WTC11 (cell line): ENCODE measurements at regions not wholly inside any gene's neighbourhood (a gene's known extent, or its start where the extent isn't known, plus 50 kb on each side); places are given as distances from the start of the nearest gene placed in this dataset.
A peak's percentile ranks its signal among the peaks of the same experiment; 100 is the strongest.

Source experiments
- ATAC-seq: fragments of 200-7000 bp; cut with Tn5 transposase; 2 replicates; pipeline ENCODE4 v1.10.0; 2021; ENCODE audit warnings: mild to moderate bottlenecking, moderate library complexity
- CTCF ChIA-PET: fragments of 300-600 bp; sonication (Branson Sonifier 250); formaldehyde crosslinking; loops from one replicate; lab custom pipeline; 2021; ENCODE audit warnings: antibody characterized with exemption; lab: Charles Lee
- POLR2A ChIA-PET: fragments of 350-600 bp; sonication (Branson Sonifier 250); formaldehyde crosslinking; loops from one replicate; lab custom pipeline; 2021; ENCODE audit warnings: antibody characterized with exemption; lab: Charles Lee
- DNase-seq: peaks from one replicate; pipeline ENCODE4 v3.0.0; 2021; ENCODE audit warnings: low spot score
- H3K27ac Mint-ChIP-seq: 2 replicates; pipeline ENCODE4 v1.8.0; 2021; ENCODE audit warnings: mixed read lengths
- H3K27me3 Mint-ChIP-seq: 2 replicates; pipeline ENCODE4 v1.8.0; 2021; ENCODE audit warnings: low read depth, mild to moderate bottlenecking, moderate library complexity, mixed read lengths
- H3K36me3 Mint-ChIP-seq: 2 replicates; pipeline ENCODE4 v1.8.0; 2021; ENCODE audit warnings: mixed read lengths
- H3K4me1 Mint-ChIP-seq: 2 replicates; pipeline ENCODE4 v1.8.0; 2022; ENCODE audit warnings: mixed read lengths
- H3K4me3 Mint-ChIP-seq: 2 replicates; pipeline ENCODE4 v1.8.0; 2021; ENCODE audit warnings: mild to moderate bottlenecking, moderate library complexity, mixed read lengths
- H3K9me3 Mint-ChIP-seq: 2 replicates; pipeline ENCODE4 v1.8.0; 2021; ENCODE audit warnings: mixed read lengths
- ARID4B ChIP-seq: sonication (generic); formaldehyde crosslinking; IDR thresholded peaks from 2 replicates; pipeline ENCODE4 v1.8.0; 2023; ENCODE audit warnings: missing genetic modification reagents, mild to moderate bottlenecking, borderline replicate concordance
- ELF4 ChIP-seq: sonication (generic); formaldehyde crosslinking; IDR thresholded peaks from 2 replicates; pipeline ENCODE4 v1.8.1; 2022; ENCODE audit warnings: low read depth, mild to moderate bottlenecking, moderate library complexity, missing genetic modification reagents
- ETV6 ChIP-seq: sonication (generic); formaldehyde crosslinking; IDR thresholded peaks from 2 replicates; pipeline ENCODE4 v1.8.1; 2022; ENCODE audit warnings: mild to moderate bottlenecking, missing genetic modification reagents
- FOXP1 ChIP-seq: sonication (generic); formaldehyde crosslinking; IDR thresholded peaks from 2 replicates; pipeline ENCODE4 v1.8.0; 2022; ENCODE audit warnings: missing genetic modification reagents, mild to moderate bottlenecking, moderate library complexity, borderline replicate concordance
- GRHL2 ChIP-seq: fragments of 250-450 bp; sonication (Bioruptor Pico); IDR thresholded peaks from 2 replicates; pipeline ENCODE4 v1.8.0; 2022; ENCODE audit warnings: mild to moderate bottlenecking, moderate library complexity; ENCODE audit not compliant: insufficient replicate concordance, severe bottlenecking
- HMGA2 ChIP-seq: fragments of 250-450 bp; sonication (Bioruptor Pico); IDR thresholded peaks from 2 replicates; pipeline ENCODE4 v1.4.0; 2021; ENCODE audit warnings: mild to moderate bottlenecking, moderate library complexity
- RELA ChIP-seq: sonication (generic); formaldehyde crosslinking; IDR thresholded peaks from 2 replicates; pipeline ENCODE4 v1.8.1; 2022; ENCODE audit warnings: missing genetic modification reagents, mild to moderate bottlenecking, borderline replicate concordance
- SMAD4 ChIP-seq: sonication (generic); formaldehyde crosslinking; IDR thresholded peaks from 2 replicates; pipeline ENCODE4 v1.8.0; 2022; ENCODE audit warnings: mild to moderate bottlenecking, missing genetic modification reagents
- ZBTB43 ChIP-seq: sonication (generic); formaldehyde crosslinking; IDR thresholded peaks from 2 replicates; pipeline ENCODE4 v1.8.1; 2023; ENCODE audit warnings: mild to moderate bottlenecking, missing genetic modification reagents
- ZNF219 ChIP-seq: sonication (generic); formaldehyde crosslinking; IDR thresholded peaks from 2 replicates; pipeline ENCODE4 v1.8.0; 2023; ENCODE audit warnings: missing genetic modification reagents, mild to moderate bottlenecking, borderline replicate concordance
- ZNF396 ChIP-seq: fragments of 250-450 bp; sonication (Bioruptor Pico); IDR thresholded peaks from 2 replicates; pipeline ENCODE4 v1.8.0; 2021; ENCODE audit warnings: mild to moderate bottlenecking, moderate library complexity, borderline replicate concordance
- ZNF423 ChIP-seq: fragments of 250-450 bp; sonication (Bioruptor Pico); IDR thresholded peaks from 2 replicates; pipeline ENCODE4 v2.1.2; 2022; ENCODE audit warnings: mild to moderate bottlenecking, moderate library complexity
- ZNF671 ChIP-seq: fragments of 250-450 bp; sonication (Bioruptor Pico); IDR thresholded peaks from 2 replicates; pipeline ENCODE4 v1.8.0; 2021; ENCODE audit warnings: mild to moderate bottlenecking
- TF ChIP-seq, protein P1 (sequence below): fragments of 250-450 bp; sonication (Bioruptor Pico); IDR thresholded peaks from 2 replicates; pipeline ENCODE4 v1.9.0; 2021; ENCODE audit warnings: mild to moderate bottlenecking, borderline replicate concordance
- TF ChIP-seq, protein P2 (sequence below): sonication (generic); formaldehyde crosslinking; IDR thresholded peaks from 2 replicates; pipeline ENCODE4 v1.8.1; 2022; ENCODE audit warnings: low read depth, mild to moderate bottlenecking, moderate library complexity, missing genetic modification reagents, borderline replicate concordance
- TF ChIP-seq, protein P3 (sequence below): sonication (generic); formaldehyde crosslinking; IDR thresholded peaks from 2 replicates; pipeline ENCODE4 v1.8.0; 2023; ENCODE audit warnings: mild to moderate bottlenecking, missing genetic modification reagents
- TF ChIP-seq, protein P4 (sequence below): sonication (generic); formaldehyde crosslinking; IDR thresholded peaks from 2 replicates; pipeline ENCODE4 v1.8.1; 2023; ENCODE audit warnings: mild to moderate bottlenecking, missing genetic modification reagents, borderline replicate concordance

DNA sequence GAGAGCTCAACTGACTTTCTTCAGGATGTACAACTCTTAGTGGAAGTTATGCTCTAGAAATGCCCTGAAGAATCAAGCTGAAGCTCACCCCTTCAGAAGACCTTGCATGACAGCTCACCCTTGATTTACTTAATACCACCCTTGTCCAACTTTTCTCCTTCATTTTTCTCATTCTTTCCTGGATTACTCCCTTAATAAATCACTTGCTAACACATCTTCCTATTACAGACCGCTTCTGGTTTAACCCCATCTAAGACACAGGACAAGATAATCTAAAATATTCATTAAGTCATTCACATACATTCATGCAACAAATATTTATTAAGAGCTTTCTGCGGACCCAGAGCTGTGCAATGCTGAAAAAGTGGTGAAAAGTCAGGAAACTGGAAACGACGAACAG lies 630.7 kb upstream of the RORB start:
- ChIA-PET CTCF (no interaction called here), POLR2A (no interaction called here)
- DNase-seq (no peak), ATAC-seq (no peak)
- Mint-ChIP-seq H3K9me3 (no peaks in the 10 kb centered on the region), H3K27ac (no peak overlapping the region), H3K4me1 (0 out of 2 replicates have a peak, but pooled peaks cover under 1% of the 10 kb centered on the region), H3K27me3 (no peaks in the 10 kb centered on the region), H3K4me3 (no peak overlapping the region), H3K36me3 (no peaks in the 10 kb centered on the region)
- TF ChIP-seq, protein P1, sequence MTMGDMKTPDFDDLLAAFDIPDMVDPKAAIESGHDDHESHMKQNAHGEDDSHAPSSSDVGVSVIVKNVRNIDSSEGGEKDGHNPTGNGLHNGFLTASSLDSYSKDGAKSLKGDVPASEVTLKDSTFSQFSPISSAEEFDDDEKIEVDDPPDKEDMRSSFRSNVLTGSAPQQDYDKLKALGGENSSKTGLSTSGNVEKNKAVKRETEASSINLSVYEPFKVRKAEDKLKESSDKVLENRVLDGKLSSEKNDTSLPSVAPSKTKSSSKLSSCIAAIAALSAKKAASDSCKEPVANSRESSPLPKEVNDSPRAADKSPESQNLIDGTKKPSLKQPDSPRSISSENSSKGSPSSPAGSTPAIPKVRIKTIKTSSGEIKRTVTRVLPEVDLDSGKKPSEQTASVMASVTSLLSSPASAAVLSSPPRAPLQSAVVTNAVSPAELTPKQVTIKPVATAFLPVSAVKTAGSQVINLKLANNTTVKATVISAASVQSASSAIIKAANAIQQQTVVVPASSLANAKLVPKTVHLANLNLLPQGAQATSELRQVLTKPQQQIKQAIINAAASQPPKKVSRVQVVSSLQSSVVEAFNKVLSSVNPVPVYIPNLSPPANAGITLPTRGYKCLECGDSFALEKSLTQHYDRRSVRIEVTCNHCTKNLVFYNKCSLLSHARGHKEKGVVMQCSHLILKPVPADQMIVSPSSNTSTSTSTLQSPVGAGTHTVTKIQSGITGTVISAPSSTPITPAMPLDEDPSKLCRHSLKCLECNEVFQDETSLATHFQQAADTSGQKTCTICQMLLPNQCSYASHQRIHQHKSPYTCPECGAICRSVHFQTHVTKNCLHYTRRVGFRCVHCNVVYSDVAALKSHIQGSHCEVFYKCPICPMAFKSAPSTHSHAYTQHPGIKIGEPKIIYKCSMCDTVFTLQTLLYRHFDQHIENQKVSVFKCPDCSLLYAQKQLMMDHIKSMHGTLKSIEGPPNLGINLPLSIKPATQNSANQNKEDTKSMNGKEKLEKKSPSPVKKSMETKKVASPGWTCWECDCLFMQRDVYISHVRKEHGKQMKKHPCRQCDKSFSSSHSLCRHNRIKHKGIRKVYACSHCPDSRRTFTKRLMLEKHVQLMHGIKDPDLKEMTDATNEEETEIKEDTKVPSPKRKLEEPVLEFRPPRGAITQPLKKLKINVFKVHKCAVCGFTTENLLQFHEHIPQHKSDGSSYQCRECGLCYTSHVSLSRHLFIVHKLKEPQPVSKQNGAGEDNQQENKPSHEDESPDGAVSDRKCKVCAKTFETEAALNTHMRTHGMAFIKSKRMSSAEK (CRISPR knock-in tag) = no peak
- TF ChIP-seq ETV6 (CRISPR knock-in tag) (no peak), ZBTB43 (no peak), ELF4 (no peak), ZNF423 (CRISPR knock-in tag) (no peak), SMAD4 (CRISPR knock-in tag) (no peak), ZNF671 (no peak), RELA (CRISPR knock-in tag) (no peak), FOXP1 (CRISPR knock-in tag) (no peak)
- TF ChIP-seq, protein P2, sequence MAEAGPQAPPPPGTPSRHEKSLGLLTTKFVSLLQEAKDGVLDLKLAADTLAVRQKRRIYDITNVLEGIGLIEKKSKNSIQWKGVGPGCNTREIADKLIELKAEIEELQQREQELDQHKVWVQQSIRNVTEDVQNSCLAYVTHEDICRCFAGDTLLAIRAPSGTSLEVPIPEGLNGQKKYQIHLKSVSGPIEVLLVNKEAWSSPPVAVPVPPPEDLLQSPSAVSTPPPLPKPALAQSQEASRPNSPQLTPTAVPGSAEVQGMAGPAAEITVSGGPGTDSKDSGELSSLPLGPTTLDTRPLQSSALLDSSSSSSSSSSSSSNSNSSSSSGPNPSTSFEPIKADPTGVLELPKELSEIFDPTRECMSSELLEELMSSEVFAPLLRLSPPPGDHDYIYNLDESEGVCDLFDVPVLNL (CRISPR knock-in tag) = no peak

- Mint-ChIP-seq H3K9me3 (no peaks in the 10 kb centered on the region), H3K27ac (no peak overlapping the region), H3K36me3 (no peaks in the 10 kb centered on the region), H3K27me3 (no peaks in the 10 kb centered on the region), H3K4me1 (peaks cover 2% of the 10 kb centered on the region; the same call in 1 of the 2 replicates), H3K4me3 (no peak overlapping the region)
- ChIA-PET CTCF (no interaction called here), POLR2A (no interaction called here)
- ATAC-seq (peak; percentile 55), DNase-seq (no peak)
- TF ChIP-seq HMGA2 (CRISPR knock-in tag) = no peak
- no peak for TF ChIP-seq ZNF396 (CRISPR knock-in tag)
- TF ChIP-seq, protein P3, sequence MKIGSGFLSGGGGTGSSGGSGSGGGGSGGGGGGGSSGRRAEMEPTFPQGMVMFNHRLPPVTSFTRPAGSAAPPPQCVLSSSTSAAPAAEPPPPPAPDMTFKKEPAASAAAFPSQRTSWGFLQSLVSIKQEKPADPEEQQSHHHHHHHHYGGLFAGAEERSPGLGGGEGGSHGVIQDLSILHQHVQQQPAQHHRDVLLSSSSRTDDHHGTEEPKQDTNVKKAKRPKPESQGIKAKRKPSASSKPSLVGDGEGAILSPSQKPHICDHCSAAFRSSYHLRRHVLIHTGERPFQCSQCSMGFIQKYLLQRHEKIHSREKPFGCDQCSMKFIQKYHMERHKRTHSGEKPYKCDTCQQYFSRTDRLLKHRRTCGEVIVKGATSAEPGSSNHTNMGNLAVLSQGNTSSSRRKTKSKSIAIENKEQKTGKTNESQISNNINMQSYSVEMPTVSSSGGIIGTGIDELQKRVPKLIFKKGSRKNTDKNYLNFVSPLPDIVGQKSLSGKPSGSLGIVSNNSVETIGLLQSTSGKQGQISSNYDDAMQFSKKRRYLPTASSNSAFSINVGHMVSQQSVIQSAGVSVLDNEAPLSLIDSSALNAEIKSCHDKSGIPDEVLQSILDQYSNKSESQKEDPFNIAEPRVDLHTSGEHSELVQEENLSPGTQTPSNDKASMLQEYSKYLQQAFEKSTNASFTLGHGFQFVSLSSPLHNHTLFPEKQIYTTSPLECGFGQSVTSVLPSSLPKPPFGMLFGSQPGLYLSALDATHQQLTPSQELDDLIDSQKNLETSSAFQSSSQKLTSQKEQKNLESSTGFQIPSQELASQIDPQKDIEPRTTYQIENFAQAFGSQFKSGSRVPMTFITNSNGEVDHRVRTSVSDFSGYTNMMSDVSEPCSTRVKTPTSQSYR (CRISPR knock-in tag) = no peak
- TF ChIP-seq ZNF219 (CRISPR knock-in tag) = no peak
- TF ChIP-seq GRHL2 (CRISPR knock-in tag) = no peak
- no peak for TF ChIP-seq ZNF423 (CRISPR knock-in tag)
- TF ChIP-seq, protein P4, sequence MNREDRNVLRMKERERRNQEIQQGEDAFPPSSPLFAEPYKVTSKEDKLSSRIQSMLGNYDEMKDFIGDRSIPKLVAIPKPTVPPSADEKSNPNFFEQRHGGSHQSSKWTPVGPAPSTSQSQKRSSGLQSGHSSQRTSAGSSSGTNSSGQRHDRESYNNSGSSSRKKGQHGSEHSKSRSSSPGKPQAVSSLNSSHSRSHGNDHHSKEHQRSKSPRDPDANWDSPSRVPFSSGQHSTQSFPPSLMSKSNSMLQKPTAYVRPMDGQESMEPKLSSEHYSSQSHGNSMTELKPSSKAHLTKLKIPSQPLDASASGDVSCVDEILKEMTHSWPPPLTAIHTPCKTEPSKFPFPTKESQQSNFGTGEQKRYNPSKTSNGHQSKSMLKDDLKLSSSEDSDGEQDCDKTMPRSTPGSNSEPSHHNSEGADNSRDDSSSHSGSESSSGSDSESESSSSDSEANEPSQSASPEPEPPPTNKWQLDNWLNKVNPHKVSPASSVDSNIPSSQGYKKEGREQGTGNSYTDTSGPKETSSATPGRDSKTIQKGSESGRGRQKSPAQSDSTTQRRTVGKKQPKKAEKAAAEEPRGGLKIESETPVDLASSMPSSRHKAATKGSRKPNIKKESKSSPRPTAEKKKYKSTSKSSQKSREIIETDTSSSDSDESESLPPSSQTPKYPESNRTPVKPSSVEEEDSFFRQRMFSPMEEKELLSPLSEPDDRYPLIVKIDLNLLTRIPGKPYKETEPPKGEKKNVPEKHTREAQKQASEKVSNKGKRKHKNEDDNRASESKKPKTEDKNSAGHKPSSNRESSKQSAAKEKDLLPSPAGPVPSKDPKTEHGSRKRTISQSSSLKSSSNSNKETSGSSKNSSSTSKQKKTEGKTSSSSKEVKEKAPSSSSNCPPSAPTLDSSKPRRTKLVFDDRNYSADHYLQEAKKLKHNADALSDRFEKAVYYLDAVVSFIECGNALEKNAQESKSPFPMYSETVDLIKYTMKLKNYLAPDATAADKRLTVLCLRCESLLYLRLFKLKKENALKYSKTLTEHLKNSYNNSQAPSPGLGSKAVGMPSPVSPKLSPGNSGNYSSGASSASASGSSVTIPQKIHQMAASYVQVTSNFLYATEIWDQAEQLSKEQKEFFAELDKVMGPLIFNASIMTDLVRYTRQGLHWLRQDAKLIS (CRISPR knock-in tag) = no peak
- no peak for TF ChIP-seq ARID4B
Observed at GRCh38 chr9:73869264-73869663, 627.9 kb upstream of the RORB start.
